ENCODE measurements at regions not wholly inside any gene's neighbourhood (a gene's known extent, or its start where the extent isn't known, plus 50 kb on each side); places are given as distances from the start of the nearest gene placed in this dataset.

- TF ChIP-seq ZBTB33 (IDR thresholded peaks at IDR 0.05; ENCODE audit: extremely low read depth, insufficient replicate concordance, low read length) (no peak), ZNF274 (IDR thresholded peaks at IDR 0.05; ENCODE audit: low read depth, low read length) (no peak), POLR2AphosphoS5 (IDR thresholded peaks at IDR 0.05; ENCODE audit: low read depth, low read length) (no peak)
Measured at GRCh38 chr17:74061758-74062157, 141.7 kb upstream of the RPL38 start (continued).

- Histone ChIP-seq H3K4me3 (replicated peaks in 1 of 2; ENCODE audit: low read depth in 1 of 2, low read length in 2 of 2) (no peak overlapping the region), H3K9ac (ENCODE audit: low read length) (no peak overlapping the region), H3K27me3 (ENCODE audit: insufficient read depth, low read length) (peaks cover 61% of the 10 kb centered on the region), H4K20me1 (ENCODE audit: insufficient read depth) (no peaks in the 10 kb centered on the region), H3K9me3 (ENCODE audit: control insufficient read depth in 1 of 2, insufficient read depth in 1 of 2, low read depth in 1 of 2, low read length in 2 of 2) (no peaks in the 10 kb centered on the region), H2AFZ (ENCODE audit: low read depth, low read length, poor library complexity, severe bottlenecking) (no peak overlapping the region), H3K79me2 (ENCODE audit: insufficient read depth, low read length) (no peaks in the 10 kb centered on the region), H3K4me1 (ENCODE audit: control insufficient read depth in 1 of 2, insufficient read depth in 2 of 2, low read length in 2 of 2) (no peaks in the 10 kb centered on the region), H3K9me2 (ENCODE audit: insufficient read depth) (no peaks in the 10 kb centered on the region), H3K4me2 (ENCODE audit: low read length) (no peak overlapping the region), H3K36me3 (ENCODE audit: control insufficient read depth in 1 of 2, insufficient read depth in 2 of 2, low read length in 2 of 2) (no peaks in the 10 kb centered on the region), H3K27ac (ENCODE audit: low read depth, low read length) (no peak overlapping the region)
- CTCF ChIA-PET, result no interaction called here
- peak; percentile 29; the same call in 1 of the 2 replicates for ATAC-seq
- DNase-seq (ENCODE audit: low read depth, low spot score), result no peak
- intact Hi-C loops (cut with micrococcal nuclease), result no loop called here
- RAD21 ChIA-PET (ENCODE audit: low non-redundant PET in 1 of 2, low total read pairs in 2 of 2, uncharacterized antibody in 2 of 2, unreplicated experiment in 2 of 2), result no interaction called here
- BruUV-seq (replicated peaks), result no TSS peak
- POLR2A ChIA-PET, result no interaction called here
- TF ChIP-seq ZNF274 (IDR thresholded peaks at IDR 0.05; ENCODE audit: low read depth, low read length) (no peak), CTCF (IDR thresholded peaks at IDR 0.05 in 2 of 3, conservative IDR thresholded peaks at IDR 0.05 in 1 of 3; ENCODE audit: borderline replicate concordance in 1 of 3, insufficient read depth in 1 of 3, low read depth in 2 of 3, low read length in 2 of 3) (peak in 1 of 3 experiments; percentile 20; a peak in 1 of 6 replicates), RAD21 (IDR thresholded peaks at IDR 0.05; ENCODE audit: low read depth) (peak; percentile 48), ZBTB33 (IDR thresholded peaks at IDR 0.05; ENCODE audit: extremely low read depth, insufficient replicate concordance, low read length) (no peak), MAX (IDR thresholded peaks at IDR 0.05) (no peak)
Measured at GRCh38 chr17:74062234-74062633, 141.2 kb upstream of the RPL38 start.

Data from HCT116 (cell line).